ENCODE measurements at regions not wholly inside any gene's neighbourhood (a gene's known extent, or its start where the extent isn't known, plus 50 kb on each side); places are given as distances from the start of the nearest gene placed in this dataset.

- Histone ChIP-seq H3K4me2 (ENCODE audit: low read length) (no peak overlapping the region), H3K4me3 (ENCODE audit: low read length) (no peak overlapping the region), H3K79me2 (ENCODE audit: low read length) (no peaks in the 10 kb centered on the region), H4K20me1 (ENCODE audit: insufficient read depth, low read length) (no peaks in the 10 kb centered on the region), H2AFZ (ENCODE audit: low read depth, low read length) (no peak overlapping the region), H3K27ac (ENCODE audit: low read length) (no peak overlapping the region), H3K9me3 (ENCODE audit: insufficient read depth, low read length) (no peaks in the 10 kb centered on the region), H3K36me3 (replicated peaks; ENCODE audit: low read depth, low read length) (no peaks in the 10 kb centered on the region), H3K4me1 (ENCODE audit: low read length) (no peaks in the 10 kb centered on the region), H3K9ac (ENCODE audit: low read length) (no peak overlapping the region), H3K27me3 (ENCODE audit: low read depth, low read length) (no peaks in the 10 kb centered on the region)
- no peak for TF ChIP-seq CTCF (IDR thresholded peaks at IDR 0.05; ENCODE audit: low read depth, low read length)
- no peak for TF ChIP-seq EZH2phosphoT487 (IDR thresholded peaks at IDR 0.05; ENCODE audit: low read depth)
These were observed 486.2 kb upstream of the RBFOX1 start for GRCh38 chr16:6846452-6846851.

- H3K9ac ChIP-seq (ENCODE audit: low read length): no peak overlapping the region
- no peaks in the 10 kb centered on the region for H3K9me3 ChIP-seq (ENCODE audit: insufficient read depth, low read length)
- no peaks in the 10 kb centered on the region for H3K36me3 ChIP-seq (replicated peaks; ENCODE audit: low read depth, low read length)
- no peaks in the 10 kb centered on the region for H3K4me1 ChIP-seq (ENCODE audit: low read length)
- no peaks in the 10 kb centered on the region for H3K27me3 ChIP-seq (ENCODE audit: low read depth, low read length)
- no peak overlapping the region for H2AFZ ChIP-seq (ENCODE audit: low read depth, low read length)
- TF ChIP-seq EZH2phosphoT487 (IDR thresholded peaks at IDR 0.05; ENCODE audit: low read depth) (no peak), CTCF (IDR thresholded peaks at IDR 0.05; ENCODE audit: low read depth, low read length) (no peak)
- no peaks in the 10 kb centered on the region for H4K20me1 ChIP-seq (ENCODE audit: insufficient read depth, low read length)
- H3K4me3 ChIP-seq (ENCODE audit: low read length): no peak overlapping the region
- H3K79me2 ChIP-seq (ENCODE audit: low read length): no peaks in the 10 kb centered on the region
- H3K4me2 ChIP-seq (ENCODE audit: low read length): no peak overlapping the region
- H3K27ac ChIP-seq (ENCODE audit: low read length): no peak overlapping the region
These were observed 491.3 kb upstream of the RBFOX1 start for GRCh38 chr16:6841392-6841791.

- H3K9me3 ChIP-seq (ENCODE audit: insufficient read depth, low read length): no peaks in the 10 kb centered on the region
These were observed 494.9 kb upstream of the RBFOX1 start for GRCh38 chr16:6837722-6838121.

GRCh38 chr16:6836766-6837165, 495.9 kb upstream of the RBFOX1 start:
- H4K20me1 ChIP-seq (ENCODE audit: insufficient read depth, low read length): no peaks in the 10 kb centered on the region

More at GRCh38 chr16:6837722-6838121, 494.9 kb upstream of the RBFOX1 start:
- Histone ChIP-seq H3K27ac (ENCODE audit: low read length) (no peak overlapping the region), H2AFZ (ENCODE audit: low read depth, low read length) (no peak overlapping the region), H3K27me3 (ENCODE audit: low read depth, low read length) (no peaks in the 10 kb centered on the region), H3K79me2 (ENCODE audit: low read length) (no peaks in the 10 kb centered on the region), H3K9ac (ENCODE audit: low read length) (no peak overlapping the region), H3K4me2 (ENCODE audit: low read length) (no peak overlapping the region), H3K36me3 (replicated peaks; ENCODE audit: low read depth, low read length) (no peaks in the 10 kb centered on the region), H4K20me1 (ENCODE audit: insufficient read depth, low read length) (no peaks in the 10 kb centered on the region), H3K4me3 (ENCODE audit: low read length) (no peak overlapping the region), H3K4me1 (ENCODE audit: low read length) (no peaks in the 10 kb centered on the region)
- TF ChIP-seq CTCF (IDR thresholded peaks at IDR 0.05; ENCODE audit: low read depth, low read length) (no peak), EZH2phosphoT487 (IDR thresholded peaks at IDR 0.05; ENCODE audit: low read depth) (no peak)

More at GRCh38 chr16:6836766-6837165, 495.9 kb upstream of the RBFOX1 start:
- Histone ChIP-seq H3K4me2 (ENCODE audit: low read length) (no peak overlapping the region), H3K79me2 (ENCODE audit: low read length) (no peaks in the 10 kb centered on the region), H3K4me1 (ENCODE audit: low read length) (no peaks in the 10 kb centered on the region), H3K36me3 (replicated peaks; ENCODE audit: low read depth, low read length) (no peaks in the 10 kb centered on the region), H3K27me3 (ENCODE audit: low read depth, low read length) (no peaks in the 10 kb centered on the region), H3K9me3 (ENCODE audit: insufficient read depth, low read length) (no peaks in the 10 kb centered on the region), H3K27ac (ENCODE audit: low read length) (no peak overlapping the region), H3K4me3 (ENCODE audit: low read length) (no peak overlapping the region), H3K9ac (ENCODE audit: low read length) (no peak overlapping the region), H2AFZ (ENCODE audit: low read depth, low read length) (no peak overlapping the region)
- TF ChIP-seq EZH2phosphoT487 (IDR thresholded peaks at IDR 0.05; ENCODE audit: low read depth): no peak
- TF ChIP-seq CTCF (IDR thresholded peaks at IDR 0.05; ENCODE audit: low read depth, low read length): no peak
